ENCODE measurements at regions not wholly inside any gene's neighbourhood (a gene's known extent, or its start where the extent isn't known, plus 50 kb on each side); places are given as distances from the start of the nearest gene placed in this dataset.

- no peaks in the 10 kb centered on the region for H3K9me3 ChIP-seq (ENCODE audit: insufficient read depth, low read depth, low read length)
- H3K14ac ChIP-seq (ENCODE audit: low read length) = no peak overlapping the region
- no peak overlapping the region for H2BK12ac ChIP-seq (ENCODE audit: low read length)
- no peak overlapping the region for H2AK5ac ChIP-seq (ENCODE audit: low read length)
- no peak overlapping the region for H3K4me3 ChIP-seq (ENCODE audit: low read depth, low read length)
- no CpG with 5 or more reads among the region's 9 CpGs for WGBS (ENCODE audit: extremely low coverage, insufficient coverage, insufficient read length)
- no peaks in the 10 kb centered on the region for H3K79me1 ChIP-seq (ENCODE audit: low read length)
- H3K36me3 ChIP-seq (ENCODE audit: control insufficient read depth in 1 of 2, insufficient read depth in 2 of 2, low read length in 2 of 2) = no peaks in the 10 kb centered on the region
- no peak overlapping the region for H4K8ac ChIP-seq (ENCODE audit: low read depth, low read length)
- no peak overlapping the region for H2AFZ ChIP-seq (ENCODE audit: insufficient read depth, low read length, poor library complexity)
- H3K4me1 ChIP-seq (ENCODE audit: control insufficient read depth in 1 of 2, insufficient read depth in 2 of 2, low read length in 2 of 2) = peaks cover 2 to 3% of the 10 kb centered on the region in 2 experiments
- H3K18ac ChIP-seq (ENCODE audit: low read length) = no peak overlapping the region
- no peak overlapping the region for H4K91ac ChIP-seq (ENCODE audit: low read depth, low read length)
- H3K4ac ChIP-seq (ENCODE audit: low read depth, low read length) = no peak overlapping the region
- H3K79me2 ChIP-seq (ENCODE audit: control insufficient read depth, insufficient read depth, low read length, poor library complexity) = no peaks in the 10 kb centered on the region
- H3K27me3 ChIP-seq (ENCODE audit: insufficient read depth, low read length) = no peaks in the 10 kb centered on the region
- no peak overlapping the region for H4K12ac ChIP-seq (ENCODE audit: low read depth, low read length)
- no peak overlapping the region for H2BK120ac ChIP-seq (ENCODE audit: insufficient read depth, low read length, poor library complexity)
- H3K9ac ChIP-seq (ENCODE audit: low read length) = no peak overlapping the region
- no peak for DNase-seq
- H3K4me2 ChIP-seq (ENCODE audit: low read length) = no peak overlapping the region
- no peak overlapping the region for H3K27ac ChIP-seq (ENCODE audit: low read depth, low read length)
- H3K23ac ChIP-seq (ENCODE audit: low read length) = no peak overlapping the region
- no peak overlapping the region for H2BK5ac ChIP-seq (ENCODE audit: low read depth, low read length, poor library complexity)
Measured at GRCh38 chr12:4104722-4105244, 168.8 kb upstream of the CCND2 start.

DNA sequence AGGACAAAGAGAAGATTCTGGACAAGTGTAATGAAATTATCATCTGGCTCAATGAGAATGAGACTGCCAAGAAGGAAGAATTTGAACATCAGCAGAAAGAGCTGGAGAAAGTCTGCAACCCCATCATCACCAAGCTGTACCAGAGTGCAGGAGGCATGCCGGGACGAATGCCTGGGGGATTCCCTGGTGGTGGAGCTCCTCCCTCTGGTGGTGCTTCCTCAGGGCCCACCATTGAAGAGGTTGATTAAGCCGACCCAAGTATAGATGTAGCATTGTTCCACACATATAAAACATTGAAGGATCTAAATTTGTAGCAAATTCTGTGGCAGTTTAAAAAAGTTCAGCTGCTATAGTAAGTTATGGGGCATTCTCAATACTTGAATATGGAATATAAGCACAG is 174.3 kb upstream of the CCND2 start:
- no peaks in the 10 kb centered on the region for H3K9me3 ChIP-seq (ENCODE audit: insufficient read depth, low read depth, low read length)
- H3K79me2 ChIP-seq (ENCODE audit: control insufficient read depth, insufficient read depth, low read length, poor library complexity) = no peaks in the 10 kb centered on the region
- H3K79me1 ChIP-seq (ENCODE audit: low read length) = no peaks in the 10 kb centered on the region
- H3K18ac ChIP-seq (ENCODE audit: low read length) = no peak overlapping the region
- no peak overlapping the region for H2BK5ac ChIP-seq (ENCODE audit: low read depth, low read length, poor library complexity)
- H2BK120ac ChIP-seq (ENCODE audit: insufficient read depth, low read length, poor library complexity) = no peak overlapping the region
- H3K27ac ChIP-seq (ENCODE audit: low read depth, low read length) = no peak overlapping the region
- no peak overlapping the region for H3K23ac ChIP-seq (ENCODE audit: low read length)
- no peak overlapping the region for H3K14ac ChIP-seq (ENCODE audit: low read length)
- no peaks in the 10 kb centered on the region for H3K36me3 ChIP-seq (ENCODE audit: control insufficient read depth in 1 of 2, insufficient read depth in 2 of 2, low read length in 2 of 2)
- H2AFZ ChIP-seq (ENCODE audit: insufficient read depth, low read length, poor library complexity) = no peak overlapping the region
- no peak overlapping the region for H4K91ac ChIP-seq (ENCODE audit: low read depth, low read length)
- no peak overlapping the region for H3K4ac ChIP-seq (ENCODE audit: low read depth, low read length)
- no peak overlapping the region for H4K12ac ChIP-seq (ENCODE audit: low read depth, low read length)
- WGBS (ENCODE audit: extremely low coverage, insufficient coverage, insufficient read length) = no CpG with 5 or more reads among the region's 3 CpGs
- H2BK12ac ChIP-seq (ENCODE audit: low read length) = no peak overlapping the region
- H3K27me3 ChIP-seq (ENCODE audit: insufficient read depth, low read length) = no peaks in the 10 kb centered on the region
- H3K4me1 ChIP-seq (ENCODE audit: control insufficient read depth in 1 of 2, insufficient read depth in 2 of 2, low read length in 2 of 2) = no peaks in the 10 kb centered on the region
- no peak overlapping the region for H3K4me2 ChIP-seq (ENCODE audit: low read length)
- H3K9ac ChIP-seq (ENCODE audit: low read length) = no peak overlapping the region
- no peak overlapping the region for H3K4me3 ChIP-seq (ENCODE audit: low read depth, low read length)
- no peak for DNase-seq
- no peak overlapping the region for H2AK5ac ChIP-seq (ENCODE audit: low read length)
- H4K8ac ChIP-seq (ENCODE audit: low read depth, low read length) = no peak overlapping the region

DNA sequence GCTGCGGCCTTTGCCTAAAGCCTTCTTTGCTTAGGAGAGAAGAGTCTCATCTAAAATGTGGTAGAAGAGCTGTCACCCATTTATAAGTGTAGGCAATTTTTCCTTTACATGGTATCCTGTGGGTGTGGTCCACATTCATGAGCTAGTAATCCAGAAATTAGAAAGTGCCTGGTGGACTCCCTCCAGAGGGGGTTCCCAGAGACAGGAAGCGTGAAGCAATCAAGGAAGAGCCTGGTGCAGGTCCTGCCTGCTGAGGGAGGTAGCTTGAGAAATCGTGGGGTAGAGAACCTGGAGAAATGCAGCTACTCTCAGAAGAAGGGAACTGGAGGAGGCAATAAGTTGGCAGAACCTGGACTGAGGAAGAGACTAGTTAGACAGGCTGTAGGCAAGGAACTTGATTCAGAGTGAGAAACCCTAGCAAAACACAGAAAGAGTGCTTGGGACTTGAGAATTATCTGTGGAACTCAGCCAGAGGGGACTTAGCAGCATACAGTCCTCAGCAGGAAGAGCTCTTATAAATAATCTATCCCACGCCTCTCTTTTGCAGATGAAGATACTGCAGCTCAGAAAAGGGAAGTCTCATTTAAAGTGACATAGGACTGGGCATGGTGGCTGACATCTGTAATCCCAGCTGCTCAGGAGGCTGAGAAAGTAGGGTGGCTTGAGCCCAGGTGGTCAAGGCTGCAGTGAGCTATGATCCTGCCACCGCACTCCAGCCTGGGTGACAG is 182.4 kb upstream of the CCND2 start:
- H3K4me1 ChIP-seq (ENCODE audit: control insufficient read depth in 1 of 2, insufficient read depth in 2 of 2, low read length in 2 of 2) = no peaks in the 10 kb centered on the region
- H3K14ac ChIP-seq (ENCODE audit: low read length) = no peak overlapping the region
- H3K9ac ChIP-seq (ENCODE audit: low read length) = no peak overlapping the region
- no peaks in the 10 kb centered on the region for H3K79me1 ChIP-seq (ENCODE audit: low read length)
- no peak overlapping the region for H2BK5ac ChIP-seq (ENCODE audit: low read depth, low read length, poor library complexity)
- H3K23ac ChIP-seq (ENCODE audit: low read length) = no peak overlapping the region
- H3K4ac ChIP-seq (ENCODE audit: low read depth, low read length) = no peak overlapping the region
- H3K9me3 ChIP-seq (ENCODE audit: insufficient read depth, low read depth, low read length) = no peaks in the 10 kb centered on the region
- no peaks in the 10 kb centered on the region for H3K79me2 ChIP-seq (ENCODE audit: control insufficient read depth, insufficient read depth, low read length, poor library complexity)
- no peaks in the 10 kb centered on the region for H3K27me3 ChIP-seq (ENCODE audit: insufficient read depth, low read length)
- no peak overlapping the region for H3K4me2 ChIP-seq (ENCODE audit: low read length)
- H3K18ac ChIP-seq (ENCODE audit: low read length) = no peak overlapping the region
- no peak overlapping the region for H3K27ac ChIP-seq (ENCODE audit: low read depth, low read length)
- no peak overlapping the region for H2AK5ac ChIP-seq (ENCODE audit: low read length)
- WGBS (ENCODE audit: extremely low coverage, insufficient coverage, insufficient read length) = no CpG with 5 or more reads among the region's 5 CpGs
- no peak overlapping the region for H4K12ac ChIP-seq (ENCODE audit: low read depth, low read length)
- no peak overlapping the region for H4K8ac ChIP-seq (ENCODE audit: low read depth, low read length)
- H3K4me3 ChIP-seq (ENCODE audit: low read depth, low read length) = no peak overlapping the region
- H2BK120ac ChIP-seq (ENCODE audit: insufficient read depth, low read length, poor library complexity) = no peak overlapping the region
- H2BK12ac ChIP-seq (ENCODE audit: low read length) = no peak overlapping the region
- DNase-seq = no peak
- no peak overlapping the region for H4K91ac ChIP-seq (ENCODE audit: low read depth, low read length)
- no peaks in the 10 kb centered on the region for H3K36me3 ChIP-seq (ENCODE audit: control insufficient read depth in 1 of 2, insufficient read depth in 2 of 2, low read length in 2 of 2)
- H2AFZ ChIP-seq (ENCODE audit: insufficient read depth, low read length, poor library complexity) = no peak overlapping the region

DNA sequence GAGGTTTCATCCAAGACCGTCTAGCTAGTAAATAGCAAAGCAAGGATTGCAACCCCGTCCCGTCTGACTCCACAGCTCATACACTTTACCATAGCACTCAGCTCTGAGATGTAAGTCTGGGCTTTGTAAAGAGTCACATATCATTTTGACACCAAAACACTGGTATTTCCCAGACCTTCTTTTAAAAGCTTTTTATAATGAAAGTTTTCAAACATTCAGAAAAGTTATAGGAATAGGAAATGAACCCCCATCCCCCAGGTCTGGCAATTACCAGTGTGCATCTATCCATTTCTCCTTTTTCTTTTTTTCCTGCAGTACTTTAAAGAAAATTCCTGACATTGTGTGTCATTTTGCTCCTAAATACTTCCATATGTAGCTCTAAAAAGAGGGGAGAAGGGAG is 183.6 kb upstream of the CCND2 start:
- H3K36me3 ChIP-seq (ENCODE audit: control insufficient read depth in 1 of 2, insufficient read depth in 2 of 2, low read length in 2 of 2) = no peaks in the 10 kb centered on the region
- no peaks in the 10 kb centered on the region for H3K79me2 ChIP-seq (ENCODE audit: control insufficient read depth, insufficient read depth, low read length, poor library complexity)
- no peak overlapping the region for H3K14ac ChIP-seq (ENCODE audit: low read length)
- H2AK5ac ChIP-seq (ENCODE audit: low read length) = no peak overlapping the region
- no peak overlapping the region for H2BK12ac ChIP-seq (ENCODE audit: low read length)
- no peak overlapping the region for H3K4me3 ChIP-seq (ENCODE audit: low read depth, low read length)
- H4K12ac ChIP-seq (ENCODE audit: low read depth, low read length) = no peak overlapping the region
- no peaks in the 10 kb centered on the region for H3K9me3 ChIP-seq (ENCODE audit: insufficient read depth, low read depth, low read length)
- H3K18ac ChIP-seq (ENCODE audit: low read length) = no peak overlapping the region
- no peak overlapping the region for H3K27ac ChIP-seq (ENCODE audit: low read depth, low read length)
- H3K23ac ChIP-seq (ENCODE audit: low read length) = no peak overlapping the region
- no peaks in the 10 kb centered on the region for H3K27me3 ChIP-seq (ENCODE audit: insufficient read depth, low read length)
- no peak overlapping the region for H4K8ac ChIP-seq (ENCODE audit: low read depth, low read length)
- no peak overlapping the region for H2AFZ ChIP-seq (ENCODE audit: insufficient read depth, low read length, poor library complexity)
- H3K4ac ChIP-seq (ENCODE audit: low read depth, low read length) = no peak overlapping the region
- no peaks in the 10 kb centered on the region for H3K4me1 ChIP-seq (ENCODE audit: control insufficient read depth in 1 of 2, insufficient read depth in 2 of 2, low read length in 2 of 2)
- no peak overlapping the region for H3K4me2 ChIP-seq (ENCODE audit: low read length)
- DNase-seq = no peak
- H4K91ac ChIP-seq (ENCODE audit: low read depth, low read length) = no peak overlapping the region
- H3K9ac ChIP-seq (ENCODE audit: low read length) = no peak overlapping the region
- H2BK5ac ChIP-seq (ENCODE audit: low read depth, low read length, poor library complexity) = no peak overlapping the region
- H2BK120ac ChIP-seq (ENCODE audit: insufficient read depth, low read length, poor library complexity) = no peak overlapping the region
- no CpG with 5 or more reads among the region's 3 CpGs for WGBS (ENCODE audit: extremely low coverage, insufficient coverage, insufficient read length)
- no peaks in the 10 kb centered on the region for H3K79me1 ChIP-seq (ENCODE audit: low read length)
